ENCODE measurements at regions not wholly inside any gene's neighbourhood (a gene's known extent, or its start where the extent isn't known, plus 50 kb on each side); places are given as distances from the start of the nearest gene placed in this dataset.

DNA sequence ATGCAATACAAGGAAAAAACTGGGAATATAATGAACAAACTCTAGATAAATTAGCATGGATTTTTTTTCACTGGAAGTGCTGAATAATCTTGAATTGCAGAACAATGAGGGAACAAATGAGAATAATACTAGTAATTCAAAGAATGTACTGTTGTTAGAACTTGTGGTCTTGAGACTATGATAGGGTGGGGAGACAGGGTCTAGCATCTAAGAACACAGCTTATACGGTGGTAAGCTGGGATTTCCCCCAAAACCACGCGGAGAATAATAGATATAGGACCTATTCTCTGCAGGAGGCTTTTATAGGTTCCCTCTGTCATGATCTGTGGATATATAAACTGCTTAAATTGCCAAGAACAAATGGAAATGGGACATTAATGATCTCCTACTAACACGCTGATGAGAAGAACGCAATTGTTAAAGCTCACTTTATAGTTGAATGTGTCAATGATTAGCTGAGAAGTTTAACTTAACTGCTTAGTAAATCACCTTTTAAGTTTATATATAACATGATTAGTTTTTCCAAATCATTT is 692.3 kb downstream of the ZPLD1 start:
- Histone ChIP-seq H3K4me1 (no peaks in the 10 kb centered on the region), H3K4me2 (no peak overlapping the region), H3K27ac (no peak overlapping the region), H3K4me3 (no peak overlapping the region), H3K9me3 (no peaks in the 10 kb centered on the region)
- FAIRE-seq: no peak
- TF ChIP-seq NPAS2 (CRISPR knock-in tag; IDR thresholded peaks at IDR 0.05; ENCODE audit: borderline replicate concordance) (no peak), EHF (CRISPR knock-in tag; IDR thresholded peaks at IDR 0.05) (no peak)
- POLR2A ChIA-PET: no interaction called here
- CTCF ChIA-PET: no interaction called here
- DNase-seq (ENCODE audit: low read depth in 1 of 2, low spot score in 1 of 2): no peak
- 38% methylated on average over 5 of the region's 5 CpGs for WGBS (ENCODE audit: missing lambda C conversion rate)
- ATAC-seq: no peak

DNA sequence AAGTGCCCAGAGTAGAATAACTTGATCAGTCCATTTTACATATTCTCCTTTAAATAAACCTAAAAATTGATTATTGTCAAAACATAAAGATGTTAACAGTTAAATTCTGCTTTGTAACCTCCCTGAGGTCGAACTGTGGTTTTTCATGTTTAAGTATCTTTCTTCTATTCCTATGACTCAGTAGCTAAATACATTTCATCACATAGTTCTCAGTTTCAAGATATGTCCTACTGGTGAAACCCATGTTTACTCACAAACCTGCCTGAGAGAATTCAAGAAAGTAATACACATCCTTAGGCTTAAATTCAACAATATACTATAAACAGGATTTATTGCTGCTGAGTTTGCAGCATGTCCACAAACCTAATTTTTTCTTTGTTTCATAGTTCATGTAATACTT is 692.9 kb downstream of the ZPLD1 start:
- 4% methylated on average over 1 of the region's 1 CpG for WGBS (ENCODE audit: missing lambda C conversion rate)
- ChIA-PET POLR2A (no interaction called here), CTCF (no interaction called here)
- DNase-seq (ENCODE audit: low read depth in 1 of 2, low spot score in 1 of 2) (no peak), ATAC-seq (no peak), FAIRE-seq (no peak)
- Histone ChIP-seq H3K4me1 (no peaks in the 10 kb centered on the region), H3K27ac (no peak overlapping the region), H3K4me2 (no peak overlapping the region), H3K9me3 (no peaks in the 10 kb centered on the region), H3K4me3 (no peak overlapping the region)
- TF ChIP-seq MAFK (IDR thresholded peaks at IDR 0.05; ENCODE audit: partially characterized antibody) (no peak), SMC3 (IDR thresholded peaks at IDR 0.05) (no peak), MAZ (IDR thresholded peaks at IDR 0.05; ENCODE audit: borderline replicate concordance, low read depth, low read length) (no peak), RNF2 (IDR thresholded peaks at IDR 0.05; ENCODE audit: borderline replicate concordance, low read depth) (no peak), HOXB13 (CRISPR knock-in tag; IDR thresholded peaks at IDR 0.05; ENCODE audit: low read depth) (no peak), ESRRA (IDR thresholded peaks at IDR 0.05; ENCODE audit: borderline replicate concordance, low read length) (no peak), PHF8 (IDR thresholded peaks at IDR 0.05; ENCODE audit: borderline replicate concordance, low read depth) (no peak), SREBF2 (IDR thresholded peaks at IDR 0.05) (no peak), TP53 (CRISPR knock-in tag; IDR thresholded peaks at IDR 0.05) (no peak), RARB (CRISPR knock-in tag; IDR thresholded peaks at IDR 0.05) (no peak), EHMT2 (IDR thresholded peaks at IDR 0.05; ENCODE audit: low read depth) (no peak), POLR2AphosphoS2 (conservative IDR thresholded peaks at IDR 0.05; ENCODE audit: low read length) (no peak), HOXB5 (CRISPR knock-in tag; IDR thresholded peaks at IDR 0.05) (no peak), FOXS1 (CRISPR knock-in tag; IDR thresholded peaks at IDR 0.05) (no peak), JUNB (IDR thresholded peaks at IDR 0.05) (no peak)

DNA sequence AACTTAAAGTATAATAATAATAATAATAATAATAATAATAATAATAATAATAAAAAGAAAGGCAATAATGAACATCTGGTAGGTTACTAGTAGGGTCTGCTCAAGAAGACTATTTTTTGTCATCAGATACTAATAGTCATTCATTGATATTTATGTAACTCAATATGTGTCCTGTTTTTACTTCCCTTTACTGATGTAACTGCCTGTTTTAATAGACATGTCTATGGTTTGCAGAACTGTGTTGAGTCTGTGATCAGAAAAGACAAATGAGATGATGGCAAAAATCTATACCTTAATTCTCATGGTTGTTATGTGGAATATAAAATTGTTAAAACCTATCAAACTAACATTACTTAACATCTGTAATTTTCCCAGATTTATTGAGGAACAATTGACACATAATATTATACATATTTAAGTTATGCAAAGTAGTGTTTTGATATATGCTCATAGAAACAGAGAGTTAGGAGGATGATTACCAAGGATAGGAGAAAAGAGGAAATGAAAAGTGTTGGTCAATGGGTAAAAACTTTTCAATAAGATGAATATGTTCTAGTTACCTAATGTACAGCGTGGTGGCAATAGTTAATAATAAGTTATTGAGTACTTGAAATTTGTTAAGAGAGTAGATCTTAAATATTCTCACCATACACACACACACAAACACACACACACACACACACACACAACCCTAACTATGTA is 699.4 kb downstream of the ZPLD1 start:
- WGBS (ENCODE audit: missing lambda C conversion rate): 5% methylated on average over 1 of the region's 1 CpG
- no peak for DNase-seq (ENCODE audit: low read depth in 1 of 2, low spot score in 1 of 2)
- ATAC-seq: no peak
- no peaks in the 10 kb centered on the region for H3K9me3 ChIP-seq
- no peak overlapping the region for H3K4me2 ChIP-seq
- FAIRE-seq: no peak
- ChIA-PET POLR2A (no interaction called here), CTCF (no interaction called here)
- H3K4me3 ChIP-seq: no peak overlapping the region
- TF ChIP-seq BHLHE40 (IDR thresholded peaks at IDR 0.05; ENCODE audit: low read depth, low read length): no peak
- TF ChIP-seq FOXS1 (CRISPR knock-in tag; IDR thresholded peaks at IDR 0.05): no peak
- TF ChIP-seq RAD21 (conservative IDR thresholded peaks at IDR 0.05 in 1 of 2, IDR thresholded peaks at IDR 0.05 in 1 of 2): no peak
- TF ChIP-seq, protein P1, sequence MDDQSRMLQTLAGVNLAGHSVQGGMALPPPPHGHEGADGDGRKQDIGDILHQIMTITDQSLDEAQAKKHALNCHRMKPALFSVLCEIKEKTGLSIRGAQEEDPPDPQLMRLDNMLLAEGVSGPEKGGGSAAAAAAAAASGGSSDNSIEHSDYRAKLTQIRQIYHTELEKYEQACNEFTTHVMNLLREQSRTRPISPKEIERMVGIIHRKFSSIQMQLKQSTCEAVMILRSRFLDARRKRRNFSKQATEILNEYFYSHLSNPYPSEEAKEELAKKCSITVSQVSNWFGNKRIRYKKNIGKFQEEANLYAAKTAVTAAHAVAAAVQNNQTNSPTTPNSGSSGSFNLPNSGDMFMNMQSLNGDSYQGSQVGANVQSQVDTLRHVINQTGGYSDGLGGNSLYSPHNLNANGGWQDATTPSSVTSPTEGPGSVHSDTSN (IDR thresholded peaks at IDR 0.05): no peak
- no peak for TF ChIP-seq MYC (IDR thresholded peaks at IDR 0.05; ENCODE audit: borderline replicate concordance, low read length)
- TF ChIP-seq RARB (CRISPR knock-in tag; IDR thresholded peaks at IDR 0.05): no peak
- no peak for TF ChIP-seq CHD4 (IDR thresholded peaks at IDR 0.05; ENCODE audit: borderline replicate concordance)
- TF ChIP-seq ZFP36 (IDR thresholded peaks at IDR 0.05; ENCODE audit: borderline replicate concordance, partially characterized antibody): no peak
- TF ChIP-seq NFE2L2 (conservative IDR thresholded peaks at IDR 0.05; ENCODE audit: low read length): no peak
- no peak for TF ChIP-seq PHF8 (IDR thresholded peaks at IDR 0.05; ENCODE audit: borderline replicate concordance, low read depth)
- TF ChIP-seq JUN (IDR thresholded peaks at IDR 0.05): no peak
- no peak for TF ChIP-seq CHD2 (IDR thresholded peaks at IDR 0.05; ENCODE audit: low read length, partially characterized antibody)
- TF ChIP-seq JUNB (IDR thresholded peaks at IDR 0.05): no peak
- no peak for TF ChIP-seq ESRRA (IDR thresholded peaks at IDR 0.05; ENCODE audit: borderline replicate concordance, low read length)
- no peak for TF ChIP-seq HOXB5 (CRISPR knock-in tag; IDR thresholded peaks at IDR 0.05)
- no peak for TF ChIP-seq ZC3H11A (IDR thresholded peaks at IDR 0.05)
- no peak overlapping the region for H3K27ac ChIP-seq
- no peaks in the 10 kb centered on the region for H3K4me1 ChIP-seq

Data from A549 (cell line).